Mesenchymal stem cell (in vitro differentiated cells and primary cell): ENCODE measurements at regions not wholly inside any gene's neighbourhood (a gene's known extent, or its start where the extent isn't known, plus 50 kb on each side); places are given as distances from the start of the nearest gene placed in this dataset.

Source experiments
- DNase-seq: peaks from one replicate; pipeline ENCODE4 v3.0.0-alpha.2; 2013
- H2AFZ ChIP-seq: one replicate; pipeline ENCODE4 v1.6.1; 2013; ENCODE audit warnings: low read depth, mild to moderate bottlenecking, control low read depth, inconsistent platforms, low read length, moderate library complexity
- H2AK5ac ChIP-seq: 2 replicates; pipeline ENCODE4 v1.6.1; 2013; ENCODE audit warnings: low read length, moderate library complexity, mild to moderate bottlenecking, inconsistent platforms; ENCODE audit not compliant: severe bottlenecking
- H2BK120ac ChIP-seq: one replicate; pipeline ENCODE4 v1.6.1; 2013; ENCODE audit warnings: low read depth, mild to moderate bottlenecking, inconsistent platforms, low read length, moderate library complexity
- H2BK12ac ChIP-seq, 2 experiments: one replicate each; pipeline ENCODE4 v1.6.1; 2013; ENCODE audit warnings: inconsistent platforms in 2 of 2, low read length in 2 of 2, mild to moderate bottlenecking in 2 of 2, moderate library complexity in 2 of 2, control low read depth in 1 of 2
- H2BK15ac ChIP-seq: one replicate; pipeline ENCODE4 v1.6.1; 2013; ENCODE audit warnings: mild to moderate bottlenecking, low read depth, inconsistent platforms; ENCODE audit not compliant: poor library complexity, severe bottlenecking
- H2BK5ac ChIP-seq: 2 replicates; pipeline ENCODE4 v1.6.1; 2013; ENCODE audit warnings: low read depth, mild to moderate bottlenecking, low read length, control low read depth, inconsistent platforms; ENCODE audit not compliant: poor library complexity, severe bottlenecking
- H3K14ac ChIP-seq, 2 experiments: one replicate each; pipeline ENCODE4 v1.6.1; 2013; ENCODE audit warnings: inconsistent platforms in 2 of 2, low read length in 2 of 2, control low read depth in 1 of 2, mild to moderate bottlenecking in 1 of 2, moderate library complexity in 1 of 2
- H3K18ac ChIP-seq, 2 experiments: one replicate each; pipeline ENCODE4 v1.6.1; 2013; ENCODE audit warnings: inconsistent platforms in 2 of 2, low read length in 2 of 2, control low read depth in 1 of 2, low read depth in 1 of 2, mild to moderate bottlenecking in 1 of 2
- H3K23ac ChIP-seq, 2 experiments: one replicate each; pipeline ENCODE4 v1.6.1; 2013; ENCODE audit warnings: inconsistent platforms in 2 of 2, low read length in 2 of 2, mild to moderate bottlenecking in 2 of 2, moderate library complexity in 2 of 2, control low read depth in 1 of 2
- H3K27ac ChIP-seq: 2 replicates; pipeline ENCODE4 v1.5.1; 2013; ENCODE audit warnings: mild to moderate bottlenecking, moderate library complexity, low read length, control low read depth, inconsistent platforms; ENCODE audit not compliant: poor library complexity, severe bottlenecking
- H3K27me3 ChIP-seq, 2 experiments: 2 replicates each; pipeline versions ENCODE4 v1.6.1 to v1.7.0; 2013; ENCODE audit warnings: low read length in 2 of 2, mild to moderate bottlenecking in 2 of 2, moderate library complexity in 2 of 2, control low read depth in 1 of 2, inconsistent platforms in 1 of 2; ENCODE audit not compliant: control insufficient read depth in 1 of 2, insufficient read depth in 1 of 2
- H3K36me3 ChIP-seq, 2 experiments: 2 replicates each; pipeline versions ENCODE4 v1.6.1 to v1.7.0; 2013; ENCODE audit warnings: low read length in 2 of 2, control low read depth in 1 of 2, inconsistent platforms in 1 of 2, low read depth in 1 of 2, mild to moderate bottlenecking in 1 of 2; ENCODE audit not compliant: insufficient read depth in 2 of 2, control insufficient read depth in 1 of 2
- H3K4ac ChIP-seq, 2 experiments: one replicate each; pipeline ENCODE4 v1.6.1; 2013; ENCODE audit warnings: inconsistent platforms in 2 of 2, low read length in 2 of 2, mild to moderate bottlenecking in 2 of 2, moderate library complexity in 2 of 2, control low read depth in 1 of 2, low read depth in 1 of 2
- H3K4me1 ChIP-seq: 2 replicates; pipeline ENCODE4 v1.6.1; 2013; ENCODE audit warnings: low read depth, low read length, control low read depth; ENCODE audit not compliant: control insufficient read depth, insufficient read depth
- H3K4me2 ChIP-seq: 2 replicates; pipeline ENCODE4 v1.6.1; 2013; ENCODE audit warnings: low read length, mild to moderate bottlenecking, inconsistent platforms; ENCODE audit not compliant: poor library complexity, severe bottlenecking
- H3K4me3 ChIP-seq, 2 experiments: 2 replicates each; pipeline versions ENCODE4 v1.5.1 to v1.7.0; 2013; ENCODE audit warnings: low read length in 2 of 2, mild to moderate bottlenecking in 2 of 2, control low read depth in 1 of 2, low read depth in 1 of 2; ENCODE audit not compliant: insufficient read depth in 1 of 2
- H3K79me1 ChIP-seq: replicated peaks from 2 replicates; pipeline ENCODE4 v1.6.1; 2013; ENCODE audit warnings: mild to moderate bottlenecking, control low read depth, low read length, inconsistent platforms; ENCODE audit not compliant: poor library complexity, severe bottlenecking
- H3K9ac ChIP-seq: 2 replicates; pipeline ENCODE4 v1.7.0; 2013; ENCODE audit warnings: mild to moderate bottlenecking, low read length, moderate library complexity
- H3K9me3 ChIP-seq: 2 replicates; pipeline ENCODE4 v1.7.0; 2013; ENCODE audit warnings: mild to moderate bottlenecking, low read length; ENCODE audit not compliant: control insufficient read depth
- H4K8ac ChIP-seq: one replicate; pipeline ENCODE4 v1.6.1; 2013; ENCODE audit warnings: inconsistent platforms, mild to moderate bottlenecking, low read length, moderate library complexity
- H4K91ac ChIP-seq: one replicate; pipeline ENCODE4 v1.6.1; 2013; ENCODE audit warnings: mild to moderate bottlenecking, low read length, inconsistent platforms
- WGBS: methylation state at CpG from one replicate; pipeline ENCODE4 v1.1.7; 2013; ENCODE audit warnings: mixed read lengths; 5-methylcytosine and 5-hydroxymethylcytosine counted together

GRCh38 chr1:5632224-5632623 is 360.0 kb downstream of the NPHP4 start:
- DNase-seq: no peak
- Histone ChIP-seq H2BK12ac (no peak overlapping the region), H2AFZ (no peak overlapping the region), H3K27me3 (peaks cover 0 to 4% of the 10 kb centered on the region in 2 experiments), H3K4me1 (no peaks in the 10 kb centered on the region), H3K18ac (no peak overlapping the region), H3K9ac (no peak overlapping the region), H3K23ac (no peak overlapping the region), H3K14ac (no peak overlapping the region), H4K8ac (no peak overlapping the region), H3K36me3 (no peaks in the 10 kb centered on the region), H4K91ac (no peak overlapping the region), H2BK15ac (no peak overlapping the region), H3K4ac (no peak overlapping the region), H3K4me2 (no peak overlapping the region), H2AK5ac (no peak overlapping the region), H3K4me3 (no peak overlapping the region), H2BK5ac (no peak overlapping the region), H2BK120ac (no peak overlapping the region), H3K27ac (no peak overlapping the region), H3K9me3 (no peaks in the 10 kb centered on the region), H3K79me1 (no peaks in the 10 kb centered on the region)
- 6% methylated on average over 4 of the region's 4 CpGs for WGBS

- H4K8ac ChIP-seq: no peak overlapping the region
Measured at GRCh38 chr1:5628416-5628815, 363.8 kb downstream of the NPHP4 start.

GRCh38 chr1:5623399-5623798 is 368.8 kb downstream of the NPHP4 start:
- peaks cover 2% of the 10 kb centered on the region for H3K9me3 ChIP-seq
- 58% methylated on average over 6 of the region's 6 CpGs for WGBS
- no peak overlapping the region for H2AK5ac ChIP-seq
- H2BK120ac ChIP-seq: no peak overlapping the region
- H3K79me1 ChIP-seq: no peaks in the 10 kb centered on the region
- H2BK15ac ChIP-seq: no peak overlapping the region
- no peaks in the 10 kb centered on the region for H3K4me1 ChIP-seq
- no peak overlapping the region for H3K4me3 ChIP-seq
- no peak overlapping the region for H3K23ac ChIP-seq
- no peak overlapping the region for H2AFZ ChIP-seq
- no peak overlapping the region for H3K27ac ChIP-seq
- no peak overlapping the region for H4K8ac ChIP-seq
- H3K9ac ChIP-seq: no peak overlapping the region
- no peak overlapping the region for H3K14ac ChIP-seq
- H3K4me2 ChIP-seq: no peak overlapping the region
- no peak overlapping the region for H3K18ac ChIP-seq
- H2BK12ac ChIP-seq: no peak overlapping the region
- H4K91ac ChIP-seq: no peak overlapping the region
- H3K4ac ChIP-seq: no peak overlapping the region
- peaks cover 0 to 4% of the 10 kb centered on the region in 2 experiments for H3K27me3 ChIP-seq
- H2BK5ac ChIP-seq: no peak overlapping the region
- DNase-seq: no peak
- H3K36me3 ChIP-seq: no peaks in the 10 kb centered on the region

More at GRCh38 chr1:5628416-5628815, 363.8 kb downstream of the NPHP4 start:
- Histone ChIP-seq H3K27me3 (peaks cover 0 to 4% of the 10 kb centered on the region in 2 experiments), H3K79me1 (no peaks in the 10 kb centered on the region), H3K23ac (no peak overlapping the region), H3K27ac (no peak overlapping the region), H3K18ac (no peak overlapping the region), H3K14ac (no peak overlapping the region), H2AFZ (no peak overlapping the region), H4K91ac (no peak overlapping the region), H3K4me3 (no peak overlapping the region), H2BK15ac (no peak overlapping the region), H3K36me3 (no peaks in the 10 kb centered on the region), H3K4me1 (no peaks in the 10 kb centered on the region), H3K4ac (no peak overlapping the region), H2BK5ac (no peak overlapping the region), H3K9ac (no peak overlapping the region), H2BK12ac (no peak overlapping the region), H3K9me3 (peaks cover 2% of the 10 kb centered on the region), H3K4me2 (no peak overlapping the region), H2BK120ac (no peak overlapping the region), H2AK5ac (no peak overlapping the region)
- DNase-seq: no peak
- WGBS: 35% methylated on average over 2 of the region's 2 CpGs

- H3K4me3 ChIP-seq: peak overlapping the region in 1 of 2 experiments; percentile 33
- no peaks in the 10 kb centered on the region for H3K79me1 ChIP-seq
- H3K4me2 ChIP-seq: no peak overlapping the region
- no peak overlapping the region for H3K9ac ChIP-seq
- no peak overlapping the region for H2BK120ac ChIP-seq
- no peak overlapping the region for H2BK15ac ChIP-seq
- no peak for DNase-seq
- H3K4me1 ChIP-seq: no peaks in the 10 kb centered on the region
- H4K91ac ChIP-seq: no peak overlapping the region
- 95% methylated on average over 6 of the region's 7 CpGs for WGBS
- no peak overlapping the region for H4K8ac ChIP-seq
- no peak overlapping the region for H2AFZ ChIP-seq
- H3K27me3 ChIP-seq: no peaks in the 10 kb centered on the region
- no peak overlapping the region for H2BK5ac ChIP-seq
- no peak overlapping the region for H2AK5ac ChIP-seq
- H3K4ac ChIP-seq: no peak overlapping the region
- H3K18ac ChIP-seq: no peak overlapping the region
- peaks cover 2% of the 10 kb centered on the region for H3K9me3 ChIP-seq
- no peaks in the 10 kb centered on the region for H3K36me3 ChIP-seq
- no peak overlapping the region for H2BK12ac ChIP-seq
- no peak overlapping the region for H3K23ac ChIP-seq
- H3K27ac ChIP-seq: no peak overlapping the region
- H3K14ac ChIP-seq: no peak overlapping the region
Measured at GRCh38 chr1:5622412-5622811, 369.8 kb downstream of the NPHP4 start.
